ENCODE measurements at regions not wholly inside any gene's neighbourhood (a gene's known extent, or its start where the extent isn't known, plus 50 kb on each side); places are given as distances from the start of the nearest gene placed in this dataset.
A peak's percentile ranks its signal among the peaks of the same experiment; 100 is the strongest.

DNA sequence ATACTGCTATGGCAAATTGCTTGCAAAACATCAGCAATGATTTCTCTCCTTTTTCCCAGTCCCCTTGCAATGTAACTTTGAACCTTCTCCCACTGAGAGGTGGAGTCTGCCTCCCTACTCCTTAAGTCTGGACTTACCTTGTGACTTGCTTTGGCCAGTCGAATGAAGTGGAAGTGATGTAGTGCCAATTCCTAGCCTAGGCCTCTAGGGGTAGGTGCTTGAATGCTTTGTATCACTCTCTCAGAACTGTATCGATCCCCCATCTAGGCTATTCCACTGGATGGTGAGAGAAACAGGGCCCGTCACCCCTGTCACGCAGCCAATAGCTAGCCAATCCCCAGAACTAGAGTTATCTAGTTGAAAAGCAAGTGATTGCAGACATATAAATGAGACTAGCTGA, 238.6 kb downstream of the BTBD3 start:
- TF ChIP-seq, protein P1, sequence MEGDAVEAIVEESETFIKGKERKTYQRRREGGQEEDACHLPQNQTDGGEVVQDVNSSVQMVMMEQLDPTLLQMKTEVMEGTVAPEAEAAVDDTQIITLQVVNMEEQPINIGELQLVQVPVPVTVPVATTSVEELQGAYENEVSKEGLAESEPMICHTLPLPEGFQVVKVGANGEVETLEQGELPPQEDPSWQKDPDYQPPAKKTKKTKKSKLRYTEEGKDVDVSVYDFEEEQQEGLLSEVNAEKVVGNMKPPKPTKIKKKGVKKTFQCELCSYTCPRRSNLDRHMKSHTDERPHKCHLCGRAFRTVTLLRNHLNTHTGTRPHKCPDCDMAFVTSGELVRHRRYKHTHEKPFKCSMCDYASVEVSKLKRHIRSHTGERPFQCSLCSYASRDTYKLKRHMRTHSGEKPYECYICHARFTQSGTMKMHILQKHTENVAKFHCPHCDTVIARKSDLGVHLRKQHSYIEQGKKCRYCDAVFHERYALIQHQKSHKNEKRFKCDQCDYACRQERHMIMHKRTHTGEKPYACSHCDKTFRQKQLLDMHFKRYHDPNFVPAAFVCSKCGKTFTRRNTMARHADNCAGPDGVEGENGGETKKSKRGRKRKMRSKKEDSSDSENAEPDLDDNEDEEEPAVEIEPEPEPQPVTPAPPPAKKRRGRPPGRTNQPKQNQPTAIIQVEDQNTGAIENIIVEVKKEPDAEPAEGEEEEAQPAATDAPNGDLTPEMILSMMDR (IDR thresholded peaks at IDR 0.05; ENCODE audit: low read depth, low read length) = no peak
- no peak for DNase-seq (ENCODE audit: extremely low read depth, low read depth)

DNA sequence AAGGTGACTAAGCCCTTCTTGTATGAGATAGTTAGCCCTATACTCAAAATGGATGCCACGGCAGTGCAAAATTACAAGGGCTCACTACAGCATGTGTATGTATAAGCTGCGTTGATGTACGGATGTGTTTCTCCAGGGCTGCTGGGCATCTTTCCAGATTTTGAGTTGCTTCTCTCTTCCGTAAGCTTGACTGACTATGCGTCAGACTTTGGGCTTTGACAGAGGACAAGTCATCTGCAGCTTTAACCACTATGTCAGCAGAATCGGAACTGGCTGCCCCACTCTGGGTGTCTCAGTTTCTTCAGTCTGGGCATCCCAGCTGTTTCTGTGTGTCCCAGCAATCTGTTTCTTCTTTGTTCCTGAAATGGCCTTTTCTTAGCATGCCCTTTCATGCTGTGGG, 241.6 kb downstream of the BTBD3 start:
- TF ChIP-seq, protein P1 (IDR thresholded peaks at IDR 0.05; ENCODE audit: low read depth, low read length) = no peak

DNA sequence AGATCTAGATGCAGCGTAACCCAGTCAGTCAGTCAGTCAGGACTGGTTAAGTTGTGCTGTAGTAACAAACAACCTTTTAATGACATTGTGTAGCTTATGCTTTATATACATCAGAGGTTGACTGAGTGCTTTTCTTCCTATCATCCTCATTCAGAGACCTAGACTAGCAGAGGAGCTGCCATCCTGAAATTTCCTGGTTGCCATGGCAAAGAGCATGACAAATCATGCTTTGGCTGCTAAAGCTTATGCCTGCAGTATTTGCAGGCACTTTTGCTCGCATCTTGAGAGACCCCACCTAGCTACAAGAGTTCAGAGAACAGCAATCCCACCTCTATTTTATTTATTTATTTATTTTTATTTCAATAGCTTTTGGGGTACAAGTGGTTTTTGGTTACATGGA, 244.0 kb downstream of the BTBD3 start:
- DNase-seq (ENCODE audit: extremely low read depth, low read depth) = no peak
- TF ChIP-seq, protein P1 (IDR thresholded peaks at IDR 0.05; ENCODE audit: low read depth, low read length) = no peak

More for the DNA sequence above, 241.6 kb downstream of the BTBD3 start:
- DNase-seq (ENCODE audit: extremely low read depth, low read depth) = no peak

- TF ChIP-seq, protein P1 (IDR thresholded peaks at IDR 0.05; ENCODE audit: low read depth, low read length) = no peak
- DNase-seq (ENCODE audit: extremely low read depth, low read depth) = peak; percentile 79
These were observed 248.5 kb downstream of the BTBD3 start for GRCh38 chr20:12166053-12166717.

GRCh38 chr20:12170406-12170805, 252.7 kb downstream of the BTBD3 start:
- DNase-seq (ENCODE audit: extremely low read depth, low read depth) = no peak

GRCh38 chr20:12171923-12172524, 254.3 kb downstream of the BTBD3 start:
- peak; percentile 31 for DNase-seq (ENCODE audit: extremely low read depth, low read depth)
- TF ChIP-seq, protein P1 (IDR thresholded peaks at IDR 0.05; ENCODE audit: low read depth, low read length) = no peak

More at GRCh38 chr20:12170406-12170805, 252.7 kb downstream of the BTBD3 start:
- TF ChIP-seq, protein P1 (IDR thresholded peaks at IDR 0.05; ENCODE audit: low read depth, low read length) = no peak

GRCh38 chr20:12173347-12174012, 255.8 kb downstream of the BTBD3 start:
- DNase-seq (ENCODE audit: extremely low read depth, low read depth) = no peak
- TF ChIP-seq, protein P1 (IDR thresholded peaks at IDR 0.05; ENCODE audit: low read depth, low read length) = no peak

Data from AG09319 (cell line).